K562 (cell line): ENCODE measurements at regions not wholly inside any gene's neighbourhood (a gene's known extent, or its start where the extent isn't known, plus 50 kb on each side); places are given as distances from the start of the nearest gene placed in this dataset.

Experiments used
- ATAC-seq: fragments of 200-7000 bp; cut with Tn5 transposase; 3 replicates; pipeline ENCODE4 v1.9.1; 2020; ENCODE audit warnings: moderate library complexity
- BruUV-seq: library from RNA; stranded (reverse); fragments of 400-500 nt; replicated peaks from 2 replicates; lab custom pipeline; 2021; lab: Mats Ljungman, UMichigan
- CTCF ChIA-PET: fragments of 300-600 bp; formaldehyde crosslinking; extraction: SDS; loops from one replicate; lab custom pipeline; 2021; ENCODE audit warnings: low intra/inter-chr PET ratio; lab: Yijun Ruan, JAX
- POLR2A ChIA-PET: fragments of 300-600, 350-650 bp; sonication (Branson Sonifier 250); formaldehyde crosslinking; extraction: SDS; loops from one replicate; lab custom pipeline; 2021; ENCODE audit warnings: antibody characterized with exemption, inconsistent platforms; lab: Yijun Ruan, JAX
- DNase-seq, 4 experiments: peaks; one replicate each; pipeline versions ENCODE4 v3.0.0 to v3.0.0-alpha.2; 2011 to 2018; ENCODE audit warnings: low spot score in 3 of 4, mixed read lengths in 3 of 4; ENCODE audit errors: extremely low read depth in 1 of 4
- FAIRE-seq: peaks from 2 replicates; lab custom pipeline; 2011; peaks lifted over from hg19 to GRCh38; lab: Jason Lieb, UNC
- H2AFZ ChIP-seq: 2 replicates; pipeline ENCODE4 v1.6.0; 2011; ENCODE audit warnings: low read depth, low read length, control low read depth, inconsistent platforms
- H3K27ac ChIP-seq: fragments of 200-600 bp; 3 replicates; pipeline ENCODE4 v1.8.0; 2011; ENCODE audit warnings: low read depth, mild to moderate bottlenecking, control low read depth, inconsistent platforms, low read length, moderate library complexity, mixed read lengths; ENCODE audit errors: extremely low read depth
- H3K27me3 ChIP-seq, 2 experiments: fragments of 300-600 bp in 1 of 2; 2 replicates in 1 of 2; 3 replicates in 1 of 2; pipeline versions ENCODE4 v1.6.0 to v1.8.0; 2011; ENCODE audit warnings: inconsistent platforms in 2 of 2, low read length in 2 of 2, mild to moderate bottlenecking in 1 of 2, mixed read lengths in 1 of 2, moderate library complexity in 1 of 2; ENCODE audit not compliant: control insufficient read depth in 2 of 2, insufficient read depth in 2 of 2
- H3K36me3 ChIP-seq: fragments of 300-600 bp; 3 replicates; pipeline ENCODE4 v1.8.0; 2011; ENCODE audit warnings: mild to moderate bottlenecking, low read length, inconsistent platforms; ENCODE audit not compliant: control insufficient read depth, insufficient read depth
- H3K4me1 ChIP-seq, 2 experiments: fragments of 200-600 bp in 1 of 2; replicated peaks in 1 of 2; 2 replicates in 1 of 2; 3 replicates in 1 of 2; pipeline versions ENCODE4 v1.5.1 to v1.8.0; 2011; ENCODE audit warnings: inconsistent platforms in 2 of 2, low read length in 2 of 2, mild to moderate bottlenecking in 1 of 2, mixed read lengths in 1 of 2, moderate library complexity in 1 of 2; ENCODE audit not compliant: control insufficient read depth in 2 of 2, insufficient read depth in 2 of 2
- H3K4me2 ChIP-seq: 2 replicates; pipeline ENCODE4 v1.6.1; 2011; ENCODE audit warnings: low read length, control low read depth, inconsistent platforms, mixed read lengths; ENCODE audit not compliant: insufficient read depth
- H3K4me3 ChIP-seq: fragments of 200-600 bp; sonication (generic), shearing (Covaris generic); 2 replicates; pipeline ENCODE4 v1.5.1; 2016; ENCODE audit warnings: control low read depth, inconsistent platforms
- H3K79me2 ChIP-seq: fragments of 200-600 bp; 3 replicates; pipeline ENCODE4 v1.8.0; 2011; ENCODE audit warnings: low read length, inconsistent platforms; ENCODE audit not compliant: control insufficient read depth, insufficient read depth
- H3K9ac ChIP-seq, 2 experiments: 2 replicates each; pipeline versions ENCODE4 v1.6.0 to v1.6.1; 2011; ENCODE audit warnings: low read depth in 2 of 2, low read length in 2 of 2, control low read depth in 1 of 2, inconsistent platforms in 1 of 2, mild to moderate bottlenecking in 1 of 2, mixed read lengths in 1 of 2; ENCODE audit not compliant: insufficient read depth in 1 of 2
- H3K9me1 ChIP-seq: one replicate; pipeline ENCODE4 v1.6.0; 2011; ENCODE audit warnings: inconsistent platforms, mild to moderate bottlenecking, low read length, moderate library complexity; ENCODE audit not compliant: control insufficient read depth, insufficient read depth
- H3K9me3 ChIP-seq: replicated peaks from 2 replicates; pipeline ENCODE4 v1.5.1; 2011; ENCODE audit warnings: low read depth, low read length, inconsistent platforms; ENCODE audit not compliant: control insufficient read depth, insufficient read depth
- H4K20me1 ChIP-seq: replicated peaks from 2 replicates; pipeline ENCODE4 v1.6.1; 2011; ENCODE audit warnings: low read length, inconsistent platforms, mixed read lengths; ENCODE audit not compliant: control insufficient read depth, insufficient read depth
- BHLHE40 ChIP-seq: IDR thresholded peaks from 2 replicates; pipeline ENCODE4 v1.6.1; 2011; ENCODE audit warnings: low read length, improper control_type of control experiment
- EGR1 ChIP-seq: fragments of 450-650 bp; conservative IDR thresholded peaks from 2 replicates; pipeline ENCODE4 v1.6.1; 2017; ENCODE audit warnings: mild to moderate bottlenecking
- HMBOX1 ChIP-seq: sonication (generic); IDR thresholded peaks from 2 replicates; pipeline ENCODE4 v1.6.1; 2016
- MAFG ChIP-seq: fragments of 450-650 bp; conservative IDR thresholded peaks from 2 replicates; pipeline ENCODE4 v1.6.1; 2016; ENCODE audit warnings: missing genetic modification characterization, missing compliant biosample characterization
- NFIX ChIP-seq: fragments of 250-450 bp; sonication (Bioruptor Pico); IDR thresholded peaks from 2 replicates; pipeline ENCODE4 v1.4.0; 2020; ENCODE audit warnings: low read depth, mild to moderate bottlenecking, moderate library complexity
- PYGO2 ChIP-seq: fragments of 450-650 bp; IDR thresholded peaks from 2 replicates; pipeline ENCODE4 v1.6.1; 2016; ENCODE audit warnings: mild to moderate bottlenecking, missing genetic modification characterization, moderate library complexity, missing compliant biosample characterization
- RBFOX2 ChIP-seq: fragments of 200-400 bp; formaldehyde crosslinking; IDR thresholded peaks from 2 replicates; pipeline ENCODE4 v1.6.1; 2017; ENCODE audit warnings: low read depth, mild to moderate bottlenecking, low read length, moderate library complexity
- SNIP1 ChIP-seq: fragments of 450-650 bp; IDR thresholded peaks from 2 replicates; pipeline ENCODE4 v1.7.1; 2017; ENCODE audit warnings: low read depth, mild to moderate bottlenecking
- STAT5A ChIP-seq: IDR thresholded peaks from 2 replicates; pipeline ENCODE4 v1.6.1; 2012; ENCODE audit warnings: low read length, inconsistent platforms, borderline replicate concordance
- TCF7L2 ChIP-seq: fragments of 150-350 bp; IDR thresholded peaks from 2 replicates; pipeline ENCODE4 v1.6.1; 2016; ENCODE audit warnings: low read depth, mild to moderate bottlenecking, low read length, moderate library complexity
- TFAM ChIP-seq: fragments of 250-450 bp; sonication (Bioruptor Pico); conservative IDR thresholded peaks from 2 replicates; pipeline ENCODE4 v1.5.0; 2021; ENCODE audit warnings: mild to moderate bottlenecking, moderate library complexity
- THAP7 ChIP-seq: fragments of 250-450 bp; sonication (Bioruptor Pico); IDR thresholded peaks from 2 replicates; pipeline ENCODE4 v1.5.0; 2021
- TOE1 ChIP-seq, 2 experiments: fragments of 450-650 bp in 1 of 2; sonication (generic) in 1 of 2; formaldehyde crosslinking in 1 of 2; IDR thresholded peaks; 2 replicates each; pipeline versions ENCODE4 v1.7.1 to v1.8.0; 2016 to 2022; ENCODE audit warnings: borderline replicate concordance in 2 of 2, mild to moderate bottlenecking in 2 of 2, antibody characterized with exemption in 1 of 2, inconsistent platforms in 1 of 2, low read depth in 1 of 2, missing genetic modification reagents in 1 of 2, moderate library complexity in 1 of 2
- ZFP36 ChIP-seq: fragments of 150-350 bp; IDR thresholded peaks from 2 replicates; pipeline ENCODE4 v1.6.1; 2018; ENCODE audit warnings: low read length, low read depth; ENCODE audit not compliant: partially characterized antibody
- ZHX1 ChIP-seq: fragments of 150-350 bp; conservative IDR thresholded peaks from 2 replicates; pipeline ENCODE4 v1.6.1; 2014; ENCODE audit warnings: low read length
- ZNF354B ChIP-seq: fragments of 250-450 bp; sonication (Bioruptor Pico); IDR thresholded peaks from 2 replicates; pipeline ENCODE4 v1.4.0; 2020
- ZNF511 ChIP-seq: sonication (generic); formaldehyde crosslinking; IDR thresholded peaks from 2 replicates; pipeline ENCODE4 v1.8.0; 2022; ENCODE audit warnings: mild to moderate bottlenecking, missing genetic modification reagents
- ZNF764 ChIP-seq: fragments of 250-450 bp; sonication (Bioruptor Pico); IDR thresholded peaks from 2 replicates; pipeline ENCODE4 v1.4.0; 2020; ENCODE audit warnings: low read depth, mild to moderate bottlenecking, moderate library complexity
- WGBS: fragments of 100-300 bp; shearing (Covaris generic); methylation state at CpG from one replicate; pipeline ENCODE4 v1.1.6; 2016; ENCODE audit warnings: low coverage, mixed read lengths; ENCODE audit not compliant: insufficient coverage; ENCODE audit errors: missing lambda C conversion rate; 5-methylcytosine and 5-hydroxymethylcytosine counted together
- in situ Hi-C: fragments of 300-500 bp; cut with MboI; formaldehyde crosslinking; loops from 4 replicates; pipeline ENCODE4 v1.15.0; 2018; ENCODE audit warnings: inconsistent platforms, mixed read lengths
- intact Hi-C: fragments of 100-400 bp; cut with micrococcal nuclease; formaldehyde crosslinking; loops from 2 replicates; pipeline ENCODE4 v1.14.2; 2022

GRCh38 chr1:105180789-105181188 is 1431.1 kb downstream of the AMY1C start:
- DNase-seq = no peak
- Histone ChIP-seq H3K9ac (no peak overlapping the region), H3K9me1 (no peaks in the 10 kb centered on the region), H3K27me3 (no peaks in the 10 kb centered on the region), H3K36me3 (no peaks in the 10 kb centered on the region), H3K4me1 (no peaks in the 10 kb centered on the region), H3K27ac (no peak overlapping the region), H2AFZ (no peak overlapping the region), H3K4me3 (no peak overlapping the region), H3K9me3 (no peaks in the 10 kb centered on the region), H3K4me2 (no peak overlapping the region), H4K20me1 (no peaks in the 10 kb centered on the region), H3K79me2 (no peaks in the 10 kb centered on the region)
- WGBS = 0% methylated on average over 1 of the region's 1 CpG
- intact Hi-C loops (no loop called here), in situ Hi-C loops (no loop called here)
- no peak for ATAC-seq
- CTCF ChIA-PET = no interaction called here
- POLR2A ChIA-PET = no interaction called here
- TF ChIP-seq ZNF764 (CRISPR knock-in tag) (no peak), ZHX1 (no peak), TOE1 (IDR thresholded peaks at IDR 0.05; ENCODE audit: borderline replicate concordance) (no peak), TOE1 (CRISPR knock-in tag; IDR thresholded peaks at IDR 0.05; ENCODE audit: borderline replicate concordance, low read depth) (no peak), TFAM (CRISPR knock-in tag) (no peak), STAT5A (no peak), TCF7L2 (no peak), THAP7 (CRISPR knock-in tag) (no peak), PYGO2 (tag) (no peak), NFIX (no peak), SNIP1 (no peak), MAFG (no peak), RBFOX2 (no peak), BHLHE40 (no peak), ZFP36 (no peak), ZNF511 (no peak), EGR1 (no peak), ZNF354B (no peak), HMBOX1 (no peak)
- no TSS peak for BruUV-seq
- FAIRE-seq = no peak
